H9 (cell line): ENCODE measurements at regions not wholly inside any gene's neighbourhood (a gene's known extent, or its start where the extent isn't known, plus 50 kb on each side); places are given as distances from the start of the nearest gene placed in this dataset.
A peak's percentile ranks its signal among the peaks of the same experiment; 100 is the strongest.

Experiments
- DNase-seq: peaks from one replicate; pipeline ENCODE4 v3.0.0-alpha.2; 2017
- H2AFZ ChIP-seq: one replicate; pipeline ENCODE4 v1.6.1; 2013; ENCODE audit warnings: mild to moderate bottlenecking, low read length, control low read depth, moderate library complexity
- H2AK5ac ChIP-seq: 2 replicates; pipeline ENCODE4 v1.6.1; 2013; ENCODE audit warnings: low read length, control low read depth, mixed read lengths; ENCODE audit not compliant: insufficient read length
- H2BK120ac ChIP-seq: one replicate; pipeline ENCODE4 v1.6.1; 2013; ENCODE audit warnings: low read depth, mild to moderate bottlenecking, low read length, control low read depth, inconsistent platforms; ENCODE audit not compliant: poor library complexity, severe bottlenecking
- H2BK12ac ChIP-seq: 2 replicates; pipeline ENCODE4 v1.6.1; 2013; ENCODE audit warnings: low read length, control low read depth, mixed read lengths, low read depth; ENCODE audit not compliant: insufficient read length
- H2BK15ac ChIP-seq: 2 replicates; pipeline ENCODE4 v1.6.1; 2013; ENCODE audit warnings: low read depth, low read length, control low read depth
- H2BK20ac ChIP-seq: one replicate; pipeline ENCODE4 v1.6.1; 2013; ENCODE audit warnings: low read depth, mild to moderate bottlenecking, low read length, control low read depth, inconsistent platforms; ENCODE audit not compliant: poor library complexity, severe bottlenecking
- H2BK5ac ChIP-seq: 2 replicates; pipeline ENCODE4 v1.6.1; 2013; ENCODE audit warnings: low read length, control low read depth, mixed read lengths; ENCODE audit not compliant: insufficient read length
- H3K14ac ChIP-seq: 2 replicates; pipeline ENCODE4 v1.6.1; 2013; ENCODE audit warnings: low read length, control low read depth; ENCODE audit not compliant: insufficient read depth
- H3K18ac ChIP-seq: 2 replicates; pipeline ENCODE4 v1.6.1; 2013; ENCODE audit warnings: low read depth, mild to moderate bottlenecking, mixed read lengths, low read length, control low read depth; ENCODE audit not compliant: insufficient read length
- H3K23ac ChIP-seq: 2 replicates; pipeline ENCODE4 v1.6.1; 2013; ENCODE audit warnings: low read length, control low read depth, mixed read lengths, low read depth; ENCODE audit not compliant: insufficient read length
- H3K23me2 ChIP-seq: 2 replicates; pipeline ENCODE4 v1.6.1; 2013; ENCODE audit warnings: low read depth, mild to moderate bottlenecking, mixed read lengths, low read length, control low read depth; ENCODE audit not compliant: insufficient read length, poor library complexity, severe bottlenecking
- H3K27ac ChIP-seq: 2 replicates; pipeline ENCODE4 v1.5.1; 2013; ENCODE audit warnings: low read length, control low read depth, mixed read lengths, low read depth; ENCODE audit not compliant: insufficient read length
- H3K27me3 ChIP-seq: 2 replicates; pipeline ENCODE4 v1.6.1; 2013; ENCODE audit warnings: low read length, control low read depth, inconsistent platforms; ENCODE audit not compliant: insufficient read depth
- H3K4ac ChIP-seq: 2 replicates; pipeline ENCODE4 v1.6.1; 2013; ENCODE audit warnings: low read depth, mild to moderate bottlenecking, control low read depth, inconsistent platforms, low read length, moderate library complexity
- H3K4me1 ChIP-seq: 2 replicates; pipeline ENCODE4 v1.6.1; 2013; ENCODE audit warnings: low read length, control low read depth, inconsistent platforms; ENCODE audit not compliant: insufficient read depth
- H3K4me2 ChIP-seq: 2 replicates; pipeline ENCODE4 v1.6.1; 2013; ENCODE audit warnings: low read length, control low read depth, mixed read lengths; ENCODE audit not compliant: insufficient read length, insufficient read depth
- H3K56ac ChIP-seq: 2 replicates; pipeline ENCODE4 v1.6.1; 2013; ENCODE audit warnings: low read depth, mild to moderate bottlenecking, mixed read lengths, low read length, control low read depth; ENCODE audit not compliant: insufficient read length
- H3K79me1 ChIP-seq: 2 replicates; pipeline ENCODE4 v1.6.1; 2013; ENCODE audit warnings: low read depth, mild to moderate bottlenecking, moderate library complexity, low read length, control low read depth, inconsistent platforms; ENCODE audit not compliant: insufficient read depth, poor library complexity, severe bottlenecking
- H3K79me2 ChIP-seq: 2 replicates; pipeline ENCODE4 v1.6.1; 2013; ENCODE audit warnings: low read length, control low read depth, inconsistent platforms; ENCODE audit not compliant: insufficient read depth
- H3K9ac ChIP-seq: 2 replicates; pipeline ENCODE4 v1.6.1; 2013; ENCODE audit warnings: low read length, control low read depth, mixed read lengths; ENCODE audit not compliant: insufficient read length; ENCODE audit errors: extremely low read depth
- H3K9me3 ChIP-seq: one replicate; pipeline ENCODE4 v1.6.1; 2013; ENCODE audit warnings: low read depth, low read length, inconsistent platforms; ENCODE audit not compliant: control insufficient read depth
- H3T11ph ChIP-seq: one replicate; pipeline ENCODE4 v1.6.1; 2013; ENCODE audit warnings: mild to moderate bottlenecking, low read length, control low read depth, inconsistent platforms
- H4K20me1 ChIP-seq: one replicate; pipeline ENCODE4 v1.6.1; 2013; ENCODE audit not compliant: control insufficient read depth, insufficient read length, insufficient read depth
- H4K5ac ChIP-seq: 2 replicates; pipeline ENCODE4 v1.6.1; 2013; ENCODE audit warnings: low read depth, mild to moderate bottlenecking, mixed read lengths, low read length, control low read depth; ENCODE audit not compliant: insufficient read length
- H4K8ac ChIP-seq: replicated peaks from 2 replicates; pipeline ENCODE4 v1.6.1; 2013; ENCODE audit warnings: low read length, control low read depth, mixed read lengths, low read depth; ENCODE audit not compliant: insufficient read length
- H4K91ac ChIP-seq: 2 replicates; pipeline ENCODE4 v1.6.1; 2013; ENCODE audit warnings: low read depth, mild to moderate bottlenecking, moderate library complexity, mixed read lengths, low read length, control low read depth; ENCODE audit not compliant: insufficient read length
- H3K27ac Mint-ChIP-seq, 3 experiments: 2 replicates in 2 of 3; 3 replicates in 1 of 3; pipeline ENCODE4 v1.8.0; 2020 to 2021; ENCODE audit warnings: mixed read lengths in 3 of 3, mild to moderate bottlenecking in 1 of 3, moderate library complexity in 1 of 3
- H3K27me3 Mint-ChIP-seq: 2 replicates; pipeline ENCODE4 v1.8.0; 2021; ENCODE audit warnings: low read depth, mild to moderate bottlenecking, moderate library complexity, mixed read lengths
- H3K36me3 Mint-ChIP-seq, 3 experiments: 2 replicates in 2 of 3; 3 replicates in 1 of 3; pipeline ENCODE4 v1.8.0; 2020 to 2021; ENCODE audit warnings: low read depth in 3 of 3, mixed read lengths in 3 of 3; ENCODE audit not compliant: insufficient read depth in 1 of 3
- H3K4me1 Mint-ChIP-seq, 2 experiments: 2 replicates each; pipeline ENCODE4 v1.8.0; 2020; ENCODE audit warnings: mixed read lengths in 2 of 2
- H3K4me3 Mint-ChIP-seq, 2 experiments: 2 replicates in 1 of 2; 3 replicates in 1 of 2; pipeline ENCODE4 v1.8.0; 2020 to 2021; ENCODE audit warnings: mild to moderate bottlenecking in 2 of 2, mixed read lengths in 2 of 2, moderate library complexity in 1 of 2
- H3K9me3 Mint-ChIP-seq, 2 experiments: 2 replicates in 1 of 2; 3 replicates in 1 of 2; pipeline ENCODE4 v1.8.0; 2020; ENCODE audit warnings: mild to moderate bottlenecking in 2 of 2, mixed read lengths in 2 of 2, moderate library complexity in 1 of 2
- WGBS: extraction: QIAGEN DNeasy Blood & Tissue Kit; methylation state at CpG from one replicate; pipeline ENCODE4 v1.1.7; 2013; ENCODE audit warnings: missing lambda C conversion rate, low lambda C conversion rate, mixed read lengths; ENCODE audit not compliant: insufficient read length; ENCODE audit errors: extremely low coverage; 5-methylcytosine and 5-hydroxymethylcytosine counted together
- TF ChIP-seq, protein P1 (sequence below): fragments of 200-600 bp; sonication (generic); conservative IDR thresholded peaks from 3 replicates; pipeline ENCODE4 v1.8.0; 2021; ENCODE audit warnings: antibody characterized with exemption, mild to moderate bottlenecking

DNA sequence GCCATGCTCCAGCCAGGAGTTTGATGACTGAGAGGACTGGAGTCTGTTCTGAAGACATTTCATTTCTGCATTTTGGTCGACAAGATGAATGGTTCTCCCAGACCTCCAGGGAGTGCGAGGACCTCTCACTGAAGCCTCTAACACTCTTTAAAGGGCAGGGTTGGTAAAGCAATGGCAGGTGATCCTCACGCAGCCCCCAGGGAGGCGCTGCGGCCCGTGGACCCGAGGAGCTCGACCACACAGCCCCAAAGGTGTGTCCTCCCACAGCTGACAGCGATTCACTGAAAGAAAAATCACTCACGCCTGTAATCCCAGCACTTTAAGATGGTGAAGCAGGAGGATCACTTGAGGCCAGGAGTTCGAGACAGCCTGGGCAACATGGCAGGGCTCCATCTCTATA lies 183.8 kb upstream of the SFSWAP start:
- Histone ChIP-seq H3K79me2 (no peaks in the 10 kb centered on the region), H2AK5ac (no peak overlapping the region), H2BK120ac (no peak overlapping the region), H2BK12ac (no peak overlapping the region), H2BK5ac (no peak overlapping the region), H4K91ac (no peak overlapping the region), H3K9ac (no peak overlapping the region), H3K9me3 (no peaks in the 10 kb centered on the region), H3K4me1 (no peaks in the 10 kb centered on the region), H4K20me1 (no peaks in the 10 kb centered on the region), H3T11ph (no peak overlapping the region), H4K8ac (no peak overlapping the region), H3K27me3 (no peaks in the 10 kb centered on the region), H2BK20ac (no peak overlapping the region), H3K23me2 (no peaks in the 10 kb centered on the region), H3K56ac (no peak overlapping the region), H3K4me2 (no peak overlapping the region), H3K4ac (no peak overlapping the region), H3K14ac (no peak overlapping the region), H3K27ac (no peak overlapping the region), H4K5ac (no peak overlapping the region), H3K18ac (no peak overlapping the region), H3K23ac (no peak overlapping the region), H2BK15ac (no peak overlapping the region), H3K79me1 (no peaks in the 10 kb centered on the region), H2AFZ (no peak overlapping the region)
- H3K9me3 Mint-ChIP-seq = no peaks in the 10 kb centered on the region; a peak in 1 of 5 replicates
- H3K36me3 Mint-ChIP-seq = no peaks in the 10 kb centered on the region
- H3K4me1 Mint-ChIP-seq = no peaks in the 10 kb centered on the region; a peak in 1 of 4 replicates
- H3K27ac Mint-ChIP-seq = no peak overlapping the region; a peak in 1 of 7 replicates
- DNase-seq = peak; percentile 28
- no peak overlapping the region for H3K4me3 Mint-ChIP-seq
- TF ChIP-seq, protein P1, sequence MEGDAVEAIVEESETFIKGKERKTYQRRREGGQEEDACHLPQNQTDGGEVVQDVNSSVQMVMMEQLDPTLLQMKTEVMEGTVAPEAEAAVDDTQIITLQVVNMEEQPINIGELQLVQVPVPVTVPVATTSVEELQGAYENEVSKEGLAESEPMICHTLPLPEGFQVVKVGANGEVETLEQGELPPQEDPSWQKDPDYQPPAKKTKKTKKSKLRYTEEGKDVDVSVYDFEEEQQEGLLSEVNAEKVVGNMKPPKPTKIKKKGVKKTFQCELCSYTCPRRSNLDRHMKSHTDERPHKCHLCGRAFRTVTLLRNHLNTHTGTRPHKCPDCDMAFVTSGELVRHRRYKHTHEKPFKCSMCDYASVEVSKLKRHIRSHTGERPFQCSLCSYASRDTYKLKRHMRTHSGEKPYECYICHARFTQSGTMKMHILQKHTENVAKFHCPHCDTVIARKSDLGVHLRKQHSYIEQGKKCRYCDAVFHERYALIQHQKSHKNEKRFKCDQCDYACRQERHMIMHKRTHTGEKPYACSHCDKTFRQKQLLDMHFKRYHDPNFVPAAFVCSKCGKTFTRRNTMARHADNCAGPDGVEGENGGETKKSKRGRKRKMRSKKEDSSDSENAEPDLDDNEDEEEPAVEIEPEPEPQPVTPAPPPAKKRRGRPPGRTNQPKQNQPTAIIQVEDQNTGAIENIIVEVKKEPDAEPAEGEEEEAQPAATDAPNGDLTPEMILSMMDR = no peak
- peaks cover 12% of the 10 kb centered on the region for H3K27me3 Mint-ChIP-seq
- WGBS = no CpG with 5 or more reads among the region's 11 CpGs
